Head of caudate nucleus (tissue), 42 donors: ENCODE measurements at regions not wholly inside any gene's neighbourhood (a gene's known extent, or its start where the extent isn't known, plus 50 kb on each side); places are given as distances from the start of the nearest gene placed in this dataset.

Source experiments
- DNase-seq, 42 donors: peaks; one replicate each; pipeline versions ENCODE4 v3.0.0 to v3.0.0-alpha.2; 2020 to 2021; ENCODE audit warnings: mixed read lengths in 7 of 42
- intact Hi-C: fragments of 100-400 bp; cut with DNase I; formaldehyde crosslinking; loops from one replicate; pipeline ENCODE4 v1.15.0; 2022

GRCh38 chr11:59264736-59265135, 52.0 kb upstream of the MPEG1 start:
- intact Hi-C loops: no loop called here
- DNase-seq: no peak

- intact Hi-C loops: no loop called here
- DNase-seq: no peak
Measured at GRCh38 chr11:59263225-59263894, 50.6 kb upstream of the MPEG1 start.
